Testis (tissue), 2 donors: ENCODE measurements at regions not wholly inside any gene's neighbourhood (a gene's known extent, or its start where the extent isn't known, plus 50 kb on each side); places are given as distances from the start of the nearest gene placed in this dataset.

Experiments used
- CTCF ChIP-seq, 3 experiments: fragments of 450-650 bp in 2 of 3; fragments of 200-600 bp in 1 of 3; sonication (generic) in 1 of 3; IDR thresholded peaks; one replicate each; pipeline ENCODE4 v1.5.1; 2016 to 2019; ENCODE audit warnings: antibody characterized with exemption in 3 of 3, mild to moderate bottlenecking in 2 of 3, moderate library complexity in 1 of 3
- POLR2A ChIP-seq: fragments of 450-650 bp; IDR thresholded peaks from one replicate; pipeline ENCODE4 v1.6.1; 2017; ENCODE audit warnings: antibody characterized with exemption, mild to moderate bottlenecking, moderate library complexity

GRCh38 chr3:46116996-46117395, 89.7 kb upstream of the XCR1 start:
- TF ChIP-seq CTCF (IDR thresholded peaks at IDR 0.05) (no peak), POLR2A (no peak)
